ENCODE measurements at regions not wholly inside any gene's neighbourhood (a gene's known extent, or its start where the extent isn't known, plus 50 kb on each side); places are given as distances from the start of the nearest gene placed in this dataset.

DNA sequence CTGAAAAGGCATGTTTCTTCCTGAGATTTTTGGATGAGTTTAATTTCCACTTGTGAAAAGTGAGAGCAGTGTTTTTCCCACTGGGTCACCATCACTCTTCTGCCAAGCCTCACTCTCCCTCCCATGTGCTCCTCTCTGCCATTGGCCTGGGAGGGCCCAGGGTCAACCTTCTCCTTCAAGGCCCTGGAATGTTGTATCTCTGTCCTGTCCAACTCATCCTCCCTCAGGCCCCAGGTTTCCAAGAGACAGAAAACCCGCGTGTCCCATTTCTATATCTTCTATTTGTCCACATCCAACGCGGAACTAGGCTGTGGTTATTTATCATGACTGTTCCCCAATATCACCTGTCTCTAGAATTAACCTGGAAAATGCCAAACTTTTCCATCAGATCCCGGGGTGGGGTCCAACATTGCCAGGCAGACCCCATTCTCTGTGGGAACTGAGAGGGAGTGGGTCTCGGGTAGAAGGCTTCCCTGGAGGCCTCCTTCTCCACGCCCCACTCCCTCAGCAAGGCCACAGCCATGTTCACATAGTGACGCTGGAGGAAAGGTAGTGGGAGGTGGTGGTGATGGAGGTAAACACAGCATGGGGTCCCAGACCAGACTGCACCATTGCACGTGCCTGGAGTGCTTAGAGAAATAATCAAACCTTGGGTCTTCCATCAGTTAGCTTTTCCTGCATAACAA, 173.5 kb downstream of the SCP2D1 start:
- H3K4me3 ChIP-seq: no peak overlapping the region

GRCh38 chr20:18987781-18988360, 174.3 kb downstream of the SCP2D1 start:
- Histone ChIP-seq H3K36me3 (no peaks in the 10 kb centered on the region), H3K27me3 (no peaks in the 10 kb centered on the region), H3K27ac (no peak overlapping the region), H3K9me3 (no peaks in the 10 kb centered on the region), H3K4me1 (no peaks in the 10 kb centered on the region), H3K4me3 (no peak overlapping the region)
- TF ChIP-seq POLR2A (IDR thresholded peaks at IDR 0.05): no peak
- WGBS, 2 donors: 79 to 80% methylated on average over 2 to 5 of the region's 5 CpGs
- intact Hi-C loops (cut with DNase I): no loop called here
- no peak for DNase-seq

More for the DNA sequence above, 173.5 kb downstream of the SCP2D1 start:
- H3K36me3 ChIP-seq: no peaks in the 10 kb centered on the region
- H3K4me1 ChIP-seq: no peaks in the 10 kb centered on the region
- no peak for DNase-seq
- intact Hi-C loops (cut with DNase I): no loop called here
- no peaks in the 10 kb centered on the region for H3K27me3 ChIP-seq
- peak overlapping the region in 2 of 4 donors; percentile 55 to 60 for H3K27ac ChIP-seq
- 78 to 91% methylated on average over 8 to 9 of the region's 9 CpGs for WGBS, 2 donors
- TF ChIP-seq, protein P1, sequence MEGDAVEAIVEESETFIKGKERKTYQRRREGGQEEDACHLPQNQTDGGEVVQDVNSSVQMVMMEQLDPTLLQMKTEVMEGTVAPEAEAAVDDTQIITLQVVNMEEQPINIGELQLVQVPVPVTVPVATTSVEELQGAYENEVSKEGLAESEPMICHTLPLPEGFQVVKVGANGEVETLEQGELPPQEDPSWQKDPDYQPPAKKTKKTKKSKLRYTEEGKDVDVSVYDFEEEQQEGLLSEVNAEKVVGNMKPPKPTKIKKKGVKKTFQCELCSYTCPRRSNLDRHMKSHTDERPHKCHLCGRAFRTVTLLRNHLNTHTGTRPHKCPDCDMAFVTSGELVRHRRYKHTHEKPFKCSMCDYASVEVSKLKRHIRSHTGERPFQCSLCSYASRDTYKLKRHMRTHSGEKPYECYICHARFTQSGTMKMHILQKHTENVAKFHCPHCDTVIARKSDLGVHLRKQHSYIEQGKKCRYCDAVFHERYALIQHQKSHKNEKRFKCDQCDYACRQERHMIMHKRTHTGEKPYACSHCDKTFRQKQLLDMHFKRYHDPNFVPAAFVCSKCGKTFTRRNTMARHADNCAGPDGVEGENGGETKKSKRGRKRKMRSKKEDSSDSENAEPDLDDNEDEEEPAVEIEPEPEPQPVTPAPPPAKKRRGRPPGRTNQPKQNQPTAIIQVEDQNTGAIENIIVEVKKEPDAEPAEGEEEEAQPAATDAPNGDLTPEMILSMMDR (IDR thresholded peaks at IDR 0.05): no peak
- no peak for TF ChIP-seq POLR2A (IDR thresholded peaks at IDR 0.05)
- H3K9me3 ChIP-seq: no peaks in the 10 kb centered on the region

- TF ChIP-seq, protein P1 (IDR thresholded peaks at IDR 0.05): no peak
- no peak for TF ChIP-seq POLR2A (IDR thresholded peaks at IDR 0.05)
- no peak for DNase-seq
- peak overlapping the region in 1 of 4 donors; percentile 72 for H3K27ac ChIP-seq
- no peaks in the 10 kb centered on the region for H3K36me3 ChIP-seq
- WGBS, 2 donors: 100% methylated on average over 1 of the region's 3 CpGs
- no peaks in the 10 kb centered on the region for H3K4me1 ChIP-seq
- no peaks in the 10 kb centered on the region for H3K27me3 ChIP-seq
- intact Hi-C loops (cut with DNase I): no loop called here
- H3K4me3 ChIP-seq: no peak overlapping the region
- H3K9me3 ChIP-seq: no peaks in the 10 kb centered on the region
Observed at GRCh38 chr20:18988701-18989100, 175.1 kb downstream of the SCP2D1 start.

DNA sequence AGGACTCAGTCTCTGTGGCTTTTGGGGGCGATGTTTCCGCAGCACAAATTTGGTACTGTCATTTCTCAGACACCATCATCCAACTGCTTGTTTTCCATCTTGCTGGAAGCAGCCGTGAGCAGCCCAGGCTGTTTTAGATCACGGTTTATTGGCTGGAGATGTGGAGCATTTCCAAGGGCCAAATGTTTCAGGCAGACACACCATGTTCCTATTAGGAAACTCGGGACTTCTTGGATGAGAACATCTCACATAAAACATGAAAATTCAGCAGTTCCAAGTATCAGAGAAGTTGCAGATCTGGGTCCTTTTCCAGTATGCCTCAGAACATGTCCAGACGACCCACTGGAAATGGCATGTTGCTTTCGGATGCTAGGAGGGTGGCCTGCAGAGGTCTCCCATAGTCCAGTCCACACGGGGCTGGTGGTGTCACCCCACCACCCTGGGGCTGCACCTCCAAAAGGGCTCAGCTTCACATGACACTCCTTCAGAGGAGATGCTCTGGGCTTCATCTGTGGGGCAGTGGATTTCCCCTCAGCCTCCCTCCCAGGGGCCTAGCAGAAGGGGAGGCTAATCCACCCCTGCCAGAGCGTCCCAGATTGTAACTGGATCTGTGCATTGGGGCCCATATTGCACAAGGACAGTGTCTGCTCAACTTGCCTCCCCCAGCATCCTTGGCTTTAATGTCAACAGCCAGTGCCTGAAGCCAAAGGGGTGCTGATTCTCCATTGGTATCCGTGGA, 176.3 kb downstream of the SCP2D1 start:
- TF ChIP-seq, protein P1 (IDR thresholded peaks at IDR 0.05): no peak
- TF ChIP-seq POLR2A (IDR thresholded peaks at IDR 0.05): no peak
- Histone ChIP-seq H3K9me3 (no peaks in the 10 kb centered on the region), H3K27ac (peak overlapping the region in 2 of 4 donors; percentile 72 to 77), H3K36me3 (no peaks in the 10 kb centered on the region), H3K4me1 (no peaks in the 10 kb centered on the region), H3K27me3 (no peaks in the 10 kb centered on the region), H3K4me3 (no peak overlapping the region)
- intact Hi-C loops (cut with DNase I): no loop called here
- DNase-seq: no peak
- WGBS, 2 donors: 51 to 57% methylated on average over 5 to 6 of the region's 10 CpGs

GRCh38 chr20:18991012-18991411, 177.4 kb downstream of the SCP2D1 start:
- no peak for DNase-seq
- intact Hi-C loops (cut with DNase I): no loop called here
- H3K36me3 ChIP-seq: no peaks in the 10 kb centered on the region
- 57 to 62% methylated on average over 2 of the region's 2 CpGs for WGBS, 2 donors
- H3K9me3 ChIP-seq: no peaks in the 10 kb centered on the region
- H3K27me3 ChIP-seq: no peaks in the 10 kb centered on the region
- H3K27ac ChIP-seq: peak overlapping the region in 1 of 4 donors; percentile 77
- H3K4me3 ChIP-seq: no peak overlapping the region
- TF ChIP-seq, protein P1 (IDR thresholded peaks at IDR 0.05): no peak
- no peak for TF ChIP-seq POLR2A (IDR thresholded peaks at IDR 0.05)
- H3K4me1 ChIP-seq: no peaks in the 10 kb centered on the region
